SK-N-MC (cell line): ENCODE measurements at regions not wholly inside any gene's neighbourhood (a gene's known extent, or its start where the extent isn't known, plus 50 kb on each side); places are given as distances from the start of the nearest gene placed in this dataset.

Source experiments
- DNase-seq: peaks from one replicate; pipeline ENCODE4 v3.0.0-alpha.2; 2011; ENCODE audit warnings: low read depth, low spot score
- H3K27ac ChIP-seq: fragments of 200-600 bp; sonication (generic); 2 replicates; pipeline ENCODE4 v1.5.1; 2016; ENCODE audit warnings: mixed run types
- H3K36me3 ChIP-seq: fragments of 200-600 bp; sonication (generic); 2 replicates; pipeline ENCODE4 v1.6.1; 2017; ENCODE audit warnings: antibody characterized with exemption, low read length, mixed read lengths; ENCODE audit not compliant: insufficient read depth
- H3K4me3 ChIP-seq: fragments of 200-600 bp; sonication (generic); 2 replicates; pipeline ENCODE4 v1.5.1; 2016
- H3K9ac ChIP-seq: fragments of 200-600 bp; sonication (generic); 2 replicates; pipeline ENCODE4 v1.8.0; 2017; ENCODE audit warnings: mixed run types, mixed read lengths; ENCODE audit not compliant: insufficient read length
- H3K9me3 ChIP-seq: fragments of 200-600 bp; sonication (generic); 2 replicates; pipeline ENCODE4 v1.6.1; 2017; ENCODE audit warnings: low read depth, mild to moderate bottlenecking, antibody characterized with exemption, low read length, moderate library complexity, mixed read lengths
- EZH2 ChIP-seq: fragments of 200-600 bp; sonication (generic); IDR thresholded peaks from one replicate; pipeline ENCODE4 v1.6.1; 2017; ENCODE audit warnings: antibody characterized with exemption
- FOXP2 ChIP-seq: optimal IDR thresholded peaks from 2 replicates; pipeline ENCODE3; 2011; ENCODE audit warnings: mild to moderate bottlenecking, moderate library complexity; ENCODE audit not compliant: insufficient read depth; ENCODE audit errors: extremely low read length, control extremely low read depth
- POLR2AphosphoS5 ChIP-seq: IDR thresholded peaks from 2 replicates; pipeline ENCODE4 v1.6.1; 2012; ENCODE audit warnings: mild to moderate bottlenecking, low read depth, low read length, borderline replicate concordance

GRCh38 chr15:36497901-36498300 lies 81.5 kb upstream of the CDIN1 start:
- no peak for TF ChIP-seq FOXP2
- TF ChIP-seq EZH2: no peak
- TF ChIP-seq POLR2AphosphoS5: no peak
- peak overlapping the region; percentile 76; the same call in 1 of the 2 replicates for H3K27ac ChIP-seq
- H3K9ac ChIP-seq: peak overlapping the region; percentile 50
- no peaks in the 10 kb centered on the region for H3K9me3 ChIP-seq
- no peaks in the 10 kb centered on the region for H3K36me3 ChIP-seq
- no peak overlapping the region; the same call in 1 of the 2 replicates for H3K4me3 ChIP-seq
- no peak for DNase-seq

GRCh38 chr15:36498401-36498800 lies 81.0 kb upstream of the CDIN1 start:
- H3K27ac ChIP-seq: peak overlapping the region; percentile 76
- TF ChIP-seq EZH2 (no peak), POLR2AphosphoS5 (no peak), FOXP2 (no peak)
- no peaks in the 10 kb centered on the region for H3K36me3 ChIP-seq
- DNase-seq: no peak
- no peaks in the 10 kb centered on the region for H3K9me3 ChIP-seq
- H3K9ac ChIP-seq: peak overlapping the region; percentile 52
- no peak overlapping the region for H3K4me3 ChIP-seq

GRCh38 chr15:36498916-36499315 lies 80.5 kb upstream of the CDIN1 start:
- DNase-seq: no peak

GRCh38 chr15:36499412-36500389 lies 79.7 kb upstream of the CDIN1 start:
- peak overlapping the region; percentile 63 for H3K27ac ChIP-seq
- no peak overlapping the region for H3K9ac ChIP-seq
- H3K36me3 ChIP-seq: no peaks in the 10 kb centered on the region
- no peaks in the 10 kb centered on the region for H3K9me3 ChIP-seq
- peak overlapping the region; percentile 4; the same call in 1 of the 2 replicates for H3K4me3 ChIP-seq
- no peak for TF ChIP-seq FOXP2
- DNase-seq: no peak

More at GRCh38 chr15:36498916-36499315, 80.5 kb upstream of the CDIN1 start:
- H3K9me3 ChIP-seq: no peaks in the 10 kb centered on the region
- peak overlapping the region; percentile 76 for H3K27ac ChIP-seq
- H3K36me3 ChIP-seq: no peaks in the 10 kb centered on the region
- H3K4me3 ChIP-seq: no peak overlapping the region
- peak overlapping the region; percentile 52 for H3K9ac ChIP-seq
- TF ChIP-seq POLR2AphosphoS5 (no peak), EZH2 (no peak)

GRCh38 chr15:36501063-36501678 lies 78.3 kb upstream of the CDIN1 start:
- Histone ChIP-seq H3K9ac (peak overlapping the region; percentile 27), H3K9me3 (no peaks in the 10 kb centered on the region), H3K27ac (peak overlapping the region; percentile 63; the same call in 1 of the 2 replicates), H3K36me3 (no peaks in the 10 kb centered on the region), H3K4me3 (peak overlapping the region; percentile 30; the same call in 1 of the 2 replicates)
- peak; percentile 64 for DNase-seq
- TF ChIP-seq FOXP2: no peak
- no peak for TF ChIP-seq EZH2
- no peak for TF ChIP-seq POLR2AphosphoS5

GRCh38 chr15:36502509-36502908 lies 76.9 kb upstream of the CDIN1 start:
- Histone ChIP-seq H3K9me3 (no peaks in the 10 kb centered on the region), H3K4me3 (no peak overlapping the region), H3K9ac (no peak overlapping the region), H3K27ac (no peak overlapping the region), H3K36me3 (no peaks in the 10 kb centered on the region)
- TF ChIP-seq POLR2AphosphoS5: no peak
- no peak for TF ChIP-seq EZH2
- TF ChIP-seq FOXP2: no peak
- DNase-seq: no peak

- TF ChIP-seq FOXP2 (no peak), POLR2AphosphoS5 (no peak), EZH2 (no peak)
- no peaks in the 10 kb centered on the region for H3K36me3 ChIP-seq
- no peak overlapping the region for H3K9ac ChIP-seq
- DNase-seq: no peak
- no peaks in the 10 kb centered on the region for H3K9me3 ChIP-seq
- no peak overlapping the region for H3K4me3 ChIP-seq
- H3K27ac ChIP-seq: no peak overlapping the region
Measured at GRCh38 chr15:36506733-36507356, 72.6 kb upstream of the CDIN1 start.

GRCh38 chr15:36507458-36507857 lies 72.0 kb upstream of the CDIN1 start:
- Histone ChIP-seq H3K9ac (no peak overlapping the region), H3K4me3 (no peak overlapping the region), H3K9me3 (no peaks in the 10 kb centered on the region), H3K36me3 (no peaks in the 10 kb centered on the region), H3K27ac (no peak overlapping the region)
- DNase-seq: no peak
- TF ChIP-seq POLR2AphosphoS5: no peak
- no peak for TF ChIP-seq EZH2
- no peak for TF ChIP-seq FOXP2
